Testis (tissue), 2 donors: ENCODE measurements at regions not wholly inside any gene's neighbourhood (a gene's known extent, or its start where the extent isn't known, plus 50 kb on each side); places are given as distances from the start of the nearest gene placed in this dataset.

ENCODE experiments used
- POLR2A ChIP-seq: fragments of 450-650 bp; IDR thresholded peaks from one replicate; pipeline ENCODE4 v1.6.1; 2017; ENCODE audit warnings: antibody characterized with exemption, mild to moderate bottlenecking, moderate library complexity
- TF ChIP-seq, protein P1 (sequence below), 3 experiments: fragments of 450-650 bp in 2 of 3; fragments of 200-600 bp in 1 of 3; sonication (generic) in 1 of 3; IDR thresholded peaks; one replicate each; pipeline ENCODE4 v1.5.1; 2016 to 2019; ENCODE audit warnings: antibody characterized with exemption in 3 of 3, mild to moderate bottlenecking in 2 of 3, moderate library complexity in 1 of 3

GRCh38 chr11:87753143-87753542 lies 422.1 kb downstream of the RAB38 start:
- no peak for TF ChIP-seq POLR2A
- TF ChIP-seq, protein P1, sequence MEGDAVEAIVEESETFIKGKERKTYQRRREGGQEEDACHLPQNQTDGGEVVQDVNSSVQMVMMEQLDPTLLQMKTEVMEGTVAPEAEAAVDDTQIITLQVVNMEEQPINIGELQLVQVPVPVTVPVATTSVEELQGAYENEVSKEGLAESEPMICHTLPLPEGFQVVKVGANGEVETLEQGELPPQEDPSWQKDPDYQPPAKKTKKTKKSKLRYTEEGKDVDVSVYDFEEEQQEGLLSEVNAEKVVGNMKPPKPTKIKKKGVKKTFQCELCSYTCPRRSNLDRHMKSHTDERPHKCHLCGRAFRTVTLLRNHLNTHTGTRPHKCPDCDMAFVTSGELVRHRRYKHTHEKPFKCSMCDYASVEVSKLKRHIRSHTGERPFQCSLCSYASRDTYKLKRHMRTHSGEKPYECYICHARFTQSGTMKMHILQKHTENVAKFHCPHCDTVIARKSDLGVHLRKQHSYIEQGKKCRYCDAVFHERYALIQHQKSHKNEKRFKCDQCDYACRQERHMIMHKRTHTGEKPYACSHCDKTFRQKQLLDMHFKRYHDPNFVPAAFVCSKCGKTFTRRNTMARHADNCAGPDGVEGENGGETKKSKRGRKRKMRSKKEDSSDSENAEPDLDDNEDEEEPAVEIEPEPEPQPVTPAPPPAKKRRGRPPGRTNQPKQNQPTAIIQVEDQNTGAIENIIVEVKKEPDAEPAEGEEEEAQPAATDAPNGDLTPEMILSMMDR (IDR thresholded peaks at IDR 0.05), result no peak
